HepG2 (cell line): ENCODE measurements at regions not wholly inside any gene's neighbourhood (a gene's known extent, or its start where the extent isn't known, plus 50 kb on each side); places are given as distances from the start of the nearest gene placed in this dataset.

Experiments
- ATAC-seq: fragments of 200-7000 bp; cut with Tn5 transposase; 3 replicates; pipeline ENCODE4 v1.9.1; 2020; ENCODE audit warnings: mild to moderate bottlenecking, moderate library complexity
- BruUV-seq: library from RNA; stranded (reverse); fragments of 400-500 nt; replicated peaks from 2 replicates; lab custom pipeline; 2021; lab: Mats Ljungman, UMichigan
- CTCF ChIA-PET: fragments of 300-600 bp; formaldehyde crosslinking; extraction: SDS; loops from one replicate; lab custom pipeline; 2021; ENCODE audit warnings: low total read pairs, inconsistent platforms, low intra/inter-chr PET ratio; lab: Yijun Ruan, JAX
- POLR2A ChIA-PET: fragments of 350-600 bp; sonication (Branson Sonifier 250); formaldehyde crosslinking; loops from one replicate; lab custom pipeline; 2020; ENCODE audit warnings: antibody characterized with exemption, inconsistent platforms; lab: Yijun Ruan, JAX
- DNase-seq: peaks from one replicate; pipeline ENCODE4 v3.0.0-alpha.2; 2015; ENCODE audit warnings: low spot score
- FAIRE-seq: peaks from 3 replicates; lab custom pipeline; 2011; peaks lifted over from hg19 to GRCh38; lab: Jason Lieb, UNC
- H2AFZ ChIP-seq: one replicate; pipeline ENCODE4 v1.6.1; 2011; ENCODE audit warnings: low read length, inconsistent platforms
- H3K27ac ChIP-seq: fragments of 300-600 bp; 3 replicates; pipeline ENCODE4 v1.8.0; 2011; ENCODE audit warnings: mixed run types, mild to moderate bottlenecking, mixed read lengths, low read length, inconsistent platforms; ENCODE audit not compliant: insufficient read depth; ENCODE audit errors: extremely low read length
- H3K27me3 ChIP-seq, 2 experiments: fragments of 200-600 bp in 1 of 2; 2 replicates in 1 of 2; 3 replicates in 1 of 2; pipeline versions ENCODE4 v1.6.0 to v1.8.0; 2011; ENCODE audit warnings: low read length in 2 of 2, mild to moderate bottlenecking in 2 of 2, moderate library complexity in 2 of 2, inconsistent platforms in 1 of 2; ENCODE audit not compliant: insufficient read depth in 2 of 2, control insufficient read depth in 1 of 2
- H3K36me3 ChIP-seq, 2 experiments: fragments of 200-600 bp in 1 of 2; replicated peaks in 1 of 2; 2 replicates in 1 of 2; 3 replicates in 1 of 2; pipeline versions ENCODE4 v1.5.1 to v1.8.0; 2011; ENCODE audit warnings: low read length in 2 of 2, inconsistent platforms in 1 of 2; ENCODE audit not compliant: insufficient read depth in 2 of 2, control insufficient read depth in 1 of 2
- H3K4me1 ChIP-seq: 2 replicates; pipeline ENCODE4 v1.5.1; 2012; ENCODE audit warnings: low read length, inconsistent platforms; ENCODE audit not compliant: insufficient read depth
- H3K4me2 ChIP-seq: 2 replicates; pipeline ENCODE4 v1.6.0; 2011; ENCODE audit warnings: low read depth, low read length, inconsistent platforms
- H3K4me3 ChIP-seq, 3 experiments: fragments of 200-600 bp in 1 of 3; sonication (generic), shearing (Covaris generic) in 1 of 3; replicated peaks in 1 of 3; 2 replicates each; pipeline ENCODE4 v1.5.1; 2011 to 2016; ENCODE audit warnings: low read length in 3 of 3, inconsistent platforms in 2 of 3, low read depth in 2 of 3, mild to moderate bottlenecking in 2 of 3, control low read depth in 1 of 3, mixed read lengths in 1 of 3; ENCODE audit not compliant: insufficient read depth in 1 of 3
- H3K79me2 ChIP-seq: one replicate; pipeline ENCODE4 v1.6.1; 2011; ENCODE audit warnings: low read length, inconsistent platforms; ENCODE audit not compliant: insufficient read depth
- H3K9ac ChIP-seq: 2 replicates; pipeline ENCODE4 v1.6.0; 2011; ENCODE audit warnings: mild to moderate bottlenecking, low read depth, low read length, inconsistent platforms; ENCODE audit not compliant: insufficient read depth
- H3K9me3 ChIP-seq: 2 replicates; pipeline ENCODE4 v1.5.1; 2012; ENCODE audit warnings: mild to moderate bottlenecking, low read length
- H4K20me1 ChIP-seq: 2 replicates; pipeline ENCODE4 v1.6.0; 2011; ENCODE audit warnings: inconsistent platforms, mild to moderate bottlenecking, low read length, moderate library complexity; ENCODE audit not compliant: insufficient read depth
- CREB3 ChIP-seq: sonication (generic); formaldehyde crosslinking; IDR thresholded peaks from 2 replicates; pipeline ENCODE4 v1.5.0; 2020; ENCODE audit warnings: missing genetic modification reagents
- ETV5 ChIP-seq: IDR thresholded peaks from 2 replicates; pipeline ENCODE4 v1.6.1; 2018; ENCODE audit warnings: missing biosample characterization, missing genetic modification reagents, inconsistent platforms, borderline replicate concordance
- FOXO4 ChIP-seq: sonication (generic); formaldehyde crosslinking; conservative IDR thresholded peaks from 2 replicates; pipeline ENCODE4 v1.8.1; 2023; ENCODE audit warnings: missing genetic modification reagents
- NR2C2 ChIP-seq: sonication (generic); formaldehyde crosslinking; IDR thresholded peaks from 2 replicates; pipeline ENCODE4 v1.4.0; 2020; ENCODE audit warnings: missing genetic modification reagents, mild to moderate bottlenecking, moderate library complexity, borderline replicate concordance
- REL ChIP-seq: sonication (generic); formaldehyde crosslinking; conservative IDR thresholded peaks from 2 replicates; pipeline ENCODE4 v1.8.0; 2022; ENCODE audit warnings: mild to moderate bottlenecking, missing genetic modification reagents, moderate library complexity
- SAFB2 ChIP-seq: sonication (generic); formaldehyde crosslinking; IDR thresholded peaks from 2 replicates; pipeline ENCODE4 v1.5.1; 2020; ENCODE audit warnings: missing genetic modification reagents, low read depth, mild to moderate bottlenecking, borderline replicate concordance
- ZIK1 ChIP-seq: sonication (generic); formaldehyde crosslinking; IDR thresholded peaks from 2 replicates; pipeline ENCODE4 v1.5.0; 2020; ENCODE audit warnings: mild to moderate bottlenecking, low read depth, missing genetic modification reagents, borderline replicate concordance
- ZMYM2 ChIP-seq: sonication (generic); formaldehyde crosslinking; IDR thresholded peaks from 2 replicates; pipeline ENCODE4 v1.8.0; 2022; ENCODE audit warnings: mild to moderate bottlenecking, missing genetic modification reagents
- ZNF24 ChIP-seq: fragments of 450-650 bp; IDR thresholded peaks from 2 replicates; pipeline ENCODE4 v1.6.1; 2017; ENCODE audit warnings: antibody characterized with exemption, mild to moderate bottlenecking
- ZNF253 ChIP-seq: sonication (generic); formaldehyde crosslinking; IDR thresholded peaks from 2 replicates; pipeline ENCODE4 v1.8.0; 2022; ENCODE audit warnings: mild to moderate bottlenecking, missing genetic modification reagents, borderline replicate concordance
- ZNF3 ChIP-seq: IDR thresholded peaks from 2 replicates; pipeline ENCODE4 v1.7.0; 2017; ENCODE audit warnings: inconsistent platforms
- ZNF383 ChIP-seq: sonication (generic); formaldehyde crosslinking; IDR thresholded peaks from 2 replicates; pipeline ENCODE4 v1.4.0; 2020; ENCODE audit warnings: missing genetic modification reagents, mild to moderate bottlenecking, borderline replicate concordance
- ZNF674 ChIP-seq: sonication (generic); formaldehyde crosslinking; IDR thresholded peaks from 2 replicates; pipeline ENCODE4 v1.5.0; 2020; ENCODE audit warnings: low read depth, mild to moderate bottlenecking, missing genetic modification reagents
- WGBS: methylation state at CpG from one replicate; pipeline ENCODE4 v1.1.6; 2017; ENCODE audit warnings: low lambda C conversion rate; 5-methylcytosine and 5-hydroxymethylcytosine counted together
- in situ Hi-C: cut with HindIII; loops from 2 replicates; pipeline ENCODE4 v1.10.0; 2017; ENCODE audit warnings: low pct_unique_long_range_greater_than_20kb; ENCODE audit not compliant: extremely low pct_ligation_motif_present
- intact Hi-C: fragments of 100-400 bp; cut with micrococcal nuclease; formaldehyde crosslinking; loops from one replicate; pipeline ENCODE4 v1.10.0; 2022; ENCODE audit not compliant: unreplicated experiment
- TF ChIP-seq, protein P1 (sequence below): sonication (generic); formaldehyde crosslinking; IDR thresholded peaks from 2 replicates; pipeline ENCODE4 v1.8.0; 2022; ENCODE audit warnings: mild to moderate bottlenecking, missing genetic modification reagents; ENCODE audit not compliant: insufficient replicate concordance
- TF ChIP-seq, protein P2 (sequence below): sonication (generic); formaldehyde crosslinking; IDR thresholded peaks from 2 replicates; pipeline ENCODE4 v1.4.0; 2020; ENCODE audit warnings: missing genetic modification reagents, mild to moderate bottlenecking, borderline replicate concordance

- TF ChIP-seq NR2C2 (CRISPR knock-in tag) (no peak), FOXO4 (CRISPR knock-in tag) (no peak), ZIK1 (no peak), ZNF24 (no peak), ZNF3 (no peak), CREB3 (CRISPR knock-in tag) (no peak), ETV5 (no peak), REL (CRISPR knock-in tag) (no peak), ZMYM2 (CRISPR knock-in tag) (no peak), SAFB2 (no peak), ZNF253 (CRISPR knock-in tag) (no peak), ZNF674 (CRISPR knock-in tag) (no peak), ZNF383 (no peak)
- TF ChIP-seq, protein P1, sequence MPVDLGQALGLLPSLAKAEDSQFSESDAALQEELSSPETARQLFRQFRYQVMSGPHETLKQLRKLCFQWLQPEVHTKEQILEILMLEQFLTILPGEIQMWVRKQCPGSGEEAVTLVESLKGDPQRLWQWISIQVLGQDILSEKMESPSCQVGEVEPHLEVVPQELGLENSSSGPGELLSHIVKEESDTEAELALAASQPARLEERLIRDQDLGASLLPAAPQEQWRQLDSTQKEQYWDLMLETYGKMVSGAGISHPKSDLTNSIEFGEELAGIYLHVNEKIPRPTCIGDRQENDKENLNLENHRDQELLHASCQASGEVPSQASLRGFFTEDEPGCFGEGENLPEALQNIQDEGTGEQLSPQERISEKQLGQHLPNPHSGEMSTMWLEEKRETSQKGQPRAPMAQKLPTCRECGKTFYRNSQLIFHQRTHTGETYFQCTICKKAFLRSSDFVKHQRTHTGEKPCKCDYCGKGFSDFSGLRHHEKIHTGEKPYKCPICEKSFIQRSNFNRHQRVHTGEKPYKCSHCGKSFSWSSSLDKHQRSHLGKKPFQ (CRISPR knock-in tag): no peak
- TF ChIP-seq, protein P2, sequence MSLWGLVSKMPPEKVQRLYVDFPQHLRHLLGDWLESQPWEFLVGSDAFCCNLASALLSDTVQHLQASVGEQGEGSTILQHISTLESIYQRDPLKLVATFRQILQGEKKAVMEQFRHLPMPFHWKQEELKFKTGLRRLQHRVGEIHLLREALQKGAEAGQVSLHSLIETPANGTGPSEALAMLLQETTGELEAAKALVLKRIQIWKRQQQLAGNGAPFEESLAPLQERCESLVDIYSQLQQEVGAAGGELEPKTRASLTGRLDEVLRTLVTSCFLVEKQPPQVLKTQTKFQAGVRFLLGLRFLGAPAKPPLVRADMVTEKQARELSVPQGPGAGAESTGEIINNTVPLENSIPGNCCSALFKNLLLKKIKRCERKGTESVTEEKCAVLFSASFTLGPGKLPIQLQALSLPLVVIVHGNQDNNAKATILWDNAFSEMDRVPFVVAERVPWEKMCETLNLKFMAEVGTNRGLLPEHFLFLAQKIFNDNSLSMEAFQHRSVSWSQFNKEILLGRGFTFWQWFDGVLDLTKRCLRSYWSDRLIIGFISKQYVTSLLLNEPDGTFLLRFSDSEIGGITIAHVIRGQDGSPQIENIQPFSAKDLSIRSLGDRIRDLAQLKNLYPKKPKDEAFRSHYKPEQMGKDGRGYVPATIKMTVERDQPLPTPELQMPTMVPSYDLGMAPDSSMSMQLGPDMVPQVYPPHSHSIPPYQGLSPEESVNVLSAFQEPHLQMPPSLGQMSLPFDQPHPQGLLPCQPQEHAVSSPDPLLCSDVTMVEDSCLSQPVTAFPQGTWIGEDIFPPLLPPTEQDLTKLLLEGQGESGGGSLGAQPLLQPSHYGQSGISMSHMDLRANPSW: no peak
- TF ChIP-seq, all 625 proteins: peak for 0
- intact Hi-C loops: no loop called here
- ATAC-seq: no peak
- 0% methylated on average over 1 of the region's 1 CpG for WGBS
- ChIA-PET POLR2A (no interaction called here), CTCF (no interaction called here)
- in situ Hi-C loops: no loop called here
- FAIRE-seq: no peak
- no peaks in the 10 kb centered on the region for H4K20me1 ChIP-seq
- H3K4me2 ChIP-seq: no peak overlapping the region
- H3K27ac ChIP-seq: no peak overlapping the region
- H3K4me3 ChIP-seq: no peak overlapping the region
- no peak for DNase-seq
- H3K9ac ChIP-seq: no peak overlapping the region
- H3K36me3 ChIP-seq: no peaks in the 10 kb centered on the region
- peaks cover 76% of the 10 kb centered on the region for H3K9me3 ChIP-seq
- H3K27me3 ChIP-seq: no peaks in the 10 kb centered on the region
- no TSS peak for BruUV-seq
- no peaks in the 10 kb centered on the region for H3K4me1 ChIP-seq
- H2AFZ ChIP-seq: no peak overlapping the region
- no peaks in the 10 kb centered on the region for H3K79me2 ChIP-seq
These were observed 882.1 kb downstream of the UQCRFS1 start for GRCh38 chr19:28330831-28331230.
